ENCODE measurements at regions not wholly inside any gene's neighbourhood (a gene's known extent, or its start where the extent isn't known, plus 50 kb on each side); places are given as distances from the start of the nearest gene placed in this dataset.

DNA sequence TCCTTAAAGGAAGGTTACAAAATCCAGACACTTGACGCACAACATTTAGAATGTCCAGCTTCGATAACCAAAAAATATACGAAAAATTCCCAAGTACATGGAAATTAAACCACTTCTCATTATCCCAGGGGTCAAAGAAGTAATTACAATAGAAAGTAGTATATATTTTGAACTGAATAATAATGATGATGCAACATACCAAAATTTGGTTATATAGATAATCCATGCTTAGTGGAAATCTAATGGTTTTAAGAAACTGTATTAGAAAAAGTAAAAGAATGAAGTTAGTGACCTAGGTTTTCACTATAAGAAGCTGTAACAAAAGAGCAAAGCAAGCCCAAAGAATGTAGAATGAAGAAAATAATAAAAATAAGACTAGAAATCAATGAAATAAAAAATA lies 204.0 kb upstream of the PUM3 start:
- DNase-seq = no peak

DNA sequence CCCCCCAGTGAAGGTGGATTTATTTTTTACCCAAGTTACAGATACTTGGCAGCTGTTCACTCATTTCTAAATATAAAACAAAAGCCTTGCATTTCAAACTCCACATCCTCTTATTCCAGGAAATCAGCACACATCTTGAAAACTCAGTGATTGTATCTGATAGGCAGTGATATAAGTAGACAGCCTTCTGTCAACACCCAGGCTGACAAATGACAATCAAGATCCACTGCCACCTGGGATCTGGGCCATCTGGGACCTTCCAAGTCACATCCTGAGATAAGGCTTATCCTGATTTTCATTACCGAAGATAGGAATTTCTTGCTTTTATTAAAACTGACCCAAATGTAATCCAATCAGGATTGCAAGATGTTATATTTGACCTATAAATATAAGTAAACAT lies 201.3 kb upstream of the PUM3 start:
- DNase-seq = no peak

DNA sequence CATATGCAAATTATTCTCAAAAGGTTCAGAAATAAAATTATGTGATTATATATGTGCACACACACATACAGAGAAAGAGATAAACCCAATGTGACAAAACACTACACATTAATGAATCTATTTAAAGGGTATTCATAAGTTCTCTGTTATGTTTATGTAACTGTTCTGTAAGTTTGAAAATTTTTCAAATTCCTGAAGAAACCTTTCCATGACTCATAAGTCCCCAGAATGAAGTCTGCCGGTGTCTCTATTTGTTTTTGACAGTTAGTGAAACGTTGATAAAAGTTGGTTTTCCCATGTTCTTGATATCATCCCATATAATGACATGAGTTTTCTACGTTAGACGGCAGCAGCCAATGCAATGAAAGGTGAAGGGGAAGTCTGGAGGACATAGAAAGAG lies 199.5 kb upstream of the PUM3 start:
- no peak for DNase-seq

- DNase-seq = no peak
Observed at GRCh38 chr9:3040761-3041160, 196.9 kb upstream of the PUM3 start.

- no peak for DNase-seq
Observed at GRCh38 chr9:3036333-3036700, 192.4 kb upstream of the PUM3 start.

- DNase-seq = no peak
Observed at GRCh38 chr9:3035579-3036332, 191.9 kb upstream of the PUM3 start.

DNA sequence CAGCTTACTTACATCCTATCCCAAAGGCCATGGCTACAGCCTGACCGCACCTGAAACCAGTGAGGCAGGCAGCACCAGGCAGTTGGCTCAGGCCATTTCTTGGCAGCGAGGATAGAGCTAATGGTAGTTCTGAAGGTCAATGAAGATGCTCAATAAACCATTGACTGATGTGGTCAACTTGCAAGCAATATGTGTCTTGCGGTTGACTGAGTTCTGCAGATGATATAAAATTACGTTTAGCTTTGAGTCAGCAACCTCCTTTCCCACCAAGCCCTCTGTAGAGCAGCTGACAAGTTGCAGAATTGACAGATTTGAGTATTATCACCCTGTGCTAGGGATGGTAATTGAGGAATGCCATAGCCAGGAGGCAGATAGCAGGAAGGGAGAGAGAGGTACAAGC lies 189.0 kb upstream of the PUM3 start:
- DNase-seq = no peak

GRCh38 chr9:3028535-3028934 lies 184.6 kb upstream of the PUM3 start:
- no peak for DNase-seq

- DNase-seq = no peak
Observed at GRCh38 chr9:3027210-3027609, 183.3 kb upstream of the PUM3 start.

DNA sequence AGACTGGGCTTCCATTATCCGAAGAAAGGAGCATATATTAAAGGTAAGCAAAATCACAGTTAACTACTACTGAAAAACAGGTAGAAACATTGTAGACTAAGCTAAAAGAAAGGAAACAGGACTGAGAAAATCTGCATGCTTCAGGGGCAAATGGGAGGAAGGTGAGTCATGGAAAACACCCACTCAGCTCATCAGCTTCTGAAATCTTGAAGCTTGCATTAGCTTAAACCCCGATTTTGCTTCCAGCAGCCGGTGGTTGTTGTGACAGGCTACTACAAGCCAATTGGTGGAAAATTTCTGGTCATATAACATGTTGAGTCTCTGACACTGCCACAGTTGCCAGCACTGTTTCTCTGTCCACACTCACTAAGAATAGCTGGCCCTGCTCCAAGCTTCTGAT lies 179.6 kb upstream of the PUM3 start:
- peak in 1 of 2 donors; percentile 22 for DNase-seq

GRCh38 chr9:3018691-3019230 lies 174.9 kb upstream of the PUM3 start:
- no peak for DNase-seq

- DNase-seq = no peak
Observed at GRCh38 chr9:3018071-3018470, 174.2 kb upstream of the PUM3 start.

- DNase-seq = no peak
Observed at GRCh38 chr9:3014178-3014577, 170.3 kb upstream of the PUM3 start.

DNA sequence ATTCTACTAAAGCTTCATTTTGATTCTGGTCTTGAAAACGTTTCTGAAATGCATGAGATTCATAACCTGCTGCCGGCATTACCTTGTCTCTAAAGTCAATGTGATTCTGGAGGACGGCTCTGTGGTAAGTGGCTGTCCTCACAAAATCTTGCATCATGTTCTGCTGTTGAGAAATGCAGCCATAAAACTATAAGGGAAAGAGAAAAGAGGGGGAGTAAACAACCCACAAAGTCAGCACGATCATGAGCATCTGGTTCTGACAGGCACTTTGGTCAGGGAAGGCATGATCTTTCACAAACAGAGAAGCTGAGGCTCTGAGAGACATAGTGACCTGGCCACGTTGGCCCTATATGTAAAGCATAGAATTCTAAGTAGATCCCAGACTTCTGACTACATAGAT lies 168.9 kb upstream of the PUM3 start:
- DNase-seq = peak; percentile 70 to 80

DNA sequence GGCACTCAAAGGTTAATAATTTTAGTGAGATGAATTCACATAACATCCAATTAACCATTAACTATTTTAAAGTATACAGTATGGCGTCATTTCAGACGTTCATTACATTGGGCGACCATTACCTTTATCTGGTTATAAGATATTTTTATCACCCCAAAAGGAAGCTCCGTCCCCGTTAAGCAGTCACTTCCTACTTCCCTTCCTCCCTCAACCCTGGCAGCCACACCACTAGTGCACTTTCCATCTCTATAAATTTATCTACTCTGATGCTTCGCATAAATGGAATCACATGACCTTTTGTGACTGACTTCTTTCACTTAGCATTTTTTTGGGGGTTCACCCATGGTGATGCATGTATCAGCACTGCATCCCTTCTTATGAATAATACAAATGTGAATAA lies 168.3 kb upstream of the PUM3 start:
- no peak for DNase-seq

DNA sequence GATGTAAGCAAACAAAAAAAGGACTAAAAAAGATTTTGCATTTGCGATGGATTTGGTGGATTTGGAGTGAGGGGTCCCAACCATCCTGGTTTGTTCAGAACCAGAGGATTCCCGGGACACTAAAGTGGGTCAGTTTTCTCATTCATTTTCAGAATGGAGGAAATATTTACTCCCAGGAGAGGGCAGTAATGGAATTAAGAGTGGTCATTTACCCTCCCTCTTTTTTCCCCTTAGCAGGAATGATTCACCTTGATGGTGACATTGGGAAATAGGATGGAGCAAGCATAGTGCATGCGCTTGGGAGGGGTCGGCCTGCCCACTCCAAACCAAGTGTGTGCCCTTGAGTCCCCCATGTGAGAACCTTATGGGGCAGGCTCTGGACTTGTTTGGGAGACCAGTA lies 164.2 kb upstream of the PUM3 start:
- no peak for DNase-seq

GRCh38 chr9:3007326-3007725 lies 163.4 kb upstream of the PUM3 start:
- DNase-seq = no peak

DNA sequence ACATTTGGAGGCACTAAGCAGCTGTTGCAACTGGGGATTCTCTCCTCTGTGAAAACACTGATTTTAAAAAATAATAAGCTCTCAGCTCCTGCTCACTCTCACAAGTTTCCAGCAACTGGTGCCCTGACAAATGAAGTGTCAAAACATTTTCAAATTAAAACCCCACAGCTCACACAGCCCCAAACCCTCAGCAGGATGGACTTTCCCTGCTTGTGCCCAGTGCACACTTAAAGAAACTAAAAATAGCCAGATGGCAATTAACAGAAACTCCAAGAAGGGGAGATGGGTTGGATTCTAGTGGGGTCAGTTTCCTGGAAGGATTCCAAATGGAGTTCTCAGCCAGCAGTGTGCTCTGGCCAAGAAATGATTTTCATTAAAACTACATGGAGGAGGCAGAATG lies 163.0 kb upstream of the PUM3 start:
- no peak for DNase-seq

GRCh38 chr9:3004572-3004971 lies 160.7 kb upstream of the PUM3 start:
- DNase-seq = no peak

- no peak for DNase-seq
Observed at GRCh38 chr9:3001311-3001710, 157.4 kb upstream of the PUM3 start.

DNA sequence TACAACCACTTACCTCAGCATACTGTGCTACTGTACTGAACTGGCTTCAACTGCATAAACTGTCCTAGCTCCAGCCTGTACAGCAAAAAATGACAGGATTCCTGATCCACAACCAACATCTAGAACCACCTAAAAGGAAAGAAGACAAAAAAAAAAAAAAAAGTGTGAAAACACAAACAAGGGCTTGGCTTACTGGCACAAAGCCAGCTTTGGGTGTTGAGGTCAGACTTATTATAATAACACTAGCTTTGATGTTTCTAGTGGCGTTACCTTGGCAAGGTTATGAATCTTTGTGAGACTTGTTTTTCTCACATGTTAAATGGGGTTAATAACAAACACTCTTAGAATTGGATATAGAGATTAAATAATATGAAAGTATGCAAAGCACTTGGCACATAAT lies 148.5 kb upstream of the PUM3 start:
- DNase-seq = no peak

- no peak for DNase-seq
Observed at GRCh38 chr9:2991292-2991691, 147.4 kb upstream of the PUM3 start.

DNA sequence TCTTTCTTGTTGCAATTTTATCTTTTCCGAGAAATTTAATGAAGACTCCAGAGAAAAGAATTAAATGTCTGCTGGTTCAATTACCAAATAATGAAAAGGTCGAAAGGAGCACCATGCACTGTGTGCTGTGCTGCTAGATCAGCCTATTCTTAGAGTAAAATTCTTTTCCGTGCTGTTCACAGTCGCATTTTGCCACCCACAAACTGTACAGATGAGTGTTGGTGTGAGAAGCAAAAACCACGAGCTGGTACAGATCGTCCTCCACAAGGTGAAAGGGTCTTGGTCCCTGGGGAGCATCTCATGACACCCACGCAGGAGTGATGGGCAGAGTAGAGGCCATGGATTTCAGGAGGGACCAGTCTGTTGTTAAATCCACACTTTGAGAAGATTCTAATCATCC lies 143.8 kb upstream of the PUM3 start:
- DNase-seq = no peak

DNA sequence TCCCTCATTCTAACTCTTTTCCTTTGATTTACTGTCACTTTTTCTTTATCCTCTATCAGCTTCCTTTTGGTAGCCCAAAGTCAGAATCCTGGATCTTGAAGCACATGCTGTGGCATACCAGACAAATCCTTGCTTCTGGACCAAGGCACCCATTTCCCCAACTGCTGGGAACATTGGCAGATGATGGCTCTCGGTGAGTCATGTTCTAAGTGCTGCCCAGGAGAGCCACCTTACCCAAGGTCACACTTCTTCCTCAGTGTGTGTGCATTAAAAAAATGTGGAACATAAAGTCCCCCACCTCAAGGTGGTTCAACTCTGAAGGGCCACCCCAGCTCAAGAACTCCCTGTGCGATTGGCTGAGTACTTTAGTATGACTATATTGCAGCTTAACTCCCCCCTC lies 141.4 kb upstream of the PUM3 start:
- DNase-seq = no peak

DNA sequence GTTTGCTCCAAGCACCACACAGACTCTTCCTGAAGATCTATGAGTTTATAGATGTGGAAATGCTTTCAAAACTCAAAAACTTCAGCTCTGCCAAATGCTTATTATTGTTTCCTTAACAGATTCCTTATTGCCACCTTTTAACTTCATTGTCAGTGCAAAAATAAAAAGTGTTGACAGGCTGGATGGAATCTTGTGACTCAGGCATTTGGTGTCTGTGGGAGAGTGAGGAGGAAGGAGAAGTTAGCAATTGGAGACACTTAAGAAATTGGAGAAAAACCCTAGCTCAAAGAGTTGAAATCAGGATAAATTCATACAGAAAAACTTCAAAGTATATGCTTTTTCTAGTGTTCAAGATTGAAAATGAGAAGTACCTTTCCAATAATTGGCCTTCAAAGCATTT lies 140.6 kb upstream of the PUM3 start:
- peak; percentile 49 to 76 for DNase-seq
